ENCODE measurements at regions not wholly inside any gene's neighbourhood (a gene's known extent, or its start where the extent isn't known, plus 50 kb on each side); places are given as distances from the start of the nearest gene placed in this dataset.

GRCh38 chr1:229843627-229844238, 217.7 kb downstream of the URB2 start:
- WGBS, result 60% methylated on average over 3 of the region's 3 CpGs
- H3K27ac ChIP-seq (ENCODE audit: low read depth in 1 of 2, low read length in 2 of 2), result no peak overlapping the region

GRCh38 chr1:229844675-229845074, 218.6 kb downstream of the URB2 start:
- Histone ChIP-seq H3K4me3 (ENCODE audit: low read depth in 1 of 3, low read length in 3 of 3) (no peak overlapping the region), H3K27ac (ENCODE audit: low read depth in 1 of 2, low read length in 2 of 2) (no peak overlapping the region), H3K27me3 (ENCODE audit: control insufficient read depth in 4 of 4, insufficient read depth in 4 of 4, low read length in 3 of 4) (no peaks in the 10 kb centered on the region), H3K9me3 (ENCODE audit: control insufficient read depth in 4 of 4, low read length in 3 of 4) (no peaks in the 10 kb centered on the region), H3K36me3 (ENCODE audit: control insufficient read depth in 4 of 4, insufficient read depth in 3 of 4, low read depth in 1 of 4, low read length in 3 of 4) (no peaks in the 10 kb centered on the region), H3K4me1 (ENCODE audit: control insufficient read depth in 4 of 4, insufficient read depth in 4 of 4, low read length in 3 of 4) (no peaks in the 10 kb centered on the region), H3K9ac (ENCODE audit: low read depth in 1 of 2, low read length in 2 of 2) (no peak overlapping the region)
- WGBS, result 46% methylated on average over 6 of the region's 6 CpGs
- DNase-seq (ENCODE audit: low spot score), result no peak
- TF ChIP-seq HNF4A (conservative IDR thresholded peaks at IDR 0.05) (no peak), RAD21 (IDR thresholded peaks at IDR 0.05) (no peak), JUND (IDR thresholded peaks at IDR 0.05) (no peak), RXRA (IDR thresholded peaks at IDR 0.05) (no peak), NR2F2 (IDR thresholded peaks at IDR 0.05) (no peak), FOXA1 (IDR thresholded peaks at IDR 0.05) (no peak), FOXA2 (IDR thresholded peaks at IDR 0.05) (no peak), TAF1 (conservative IDR thresholded peaks at IDR 0.05) (no peak)
- TF ChIP-seq, protein P1, sequence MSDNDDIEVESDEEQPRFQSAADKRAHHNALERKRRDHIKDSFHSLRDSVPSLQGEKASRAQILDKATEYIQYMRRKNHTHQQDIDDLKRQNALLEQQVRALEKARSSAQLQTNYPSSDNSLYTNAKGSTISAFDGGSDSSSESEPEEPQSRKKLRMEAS (IDR thresholded peaks at IDR 0.05), result no peak
- TF ChIP-seq, protein P2, sequence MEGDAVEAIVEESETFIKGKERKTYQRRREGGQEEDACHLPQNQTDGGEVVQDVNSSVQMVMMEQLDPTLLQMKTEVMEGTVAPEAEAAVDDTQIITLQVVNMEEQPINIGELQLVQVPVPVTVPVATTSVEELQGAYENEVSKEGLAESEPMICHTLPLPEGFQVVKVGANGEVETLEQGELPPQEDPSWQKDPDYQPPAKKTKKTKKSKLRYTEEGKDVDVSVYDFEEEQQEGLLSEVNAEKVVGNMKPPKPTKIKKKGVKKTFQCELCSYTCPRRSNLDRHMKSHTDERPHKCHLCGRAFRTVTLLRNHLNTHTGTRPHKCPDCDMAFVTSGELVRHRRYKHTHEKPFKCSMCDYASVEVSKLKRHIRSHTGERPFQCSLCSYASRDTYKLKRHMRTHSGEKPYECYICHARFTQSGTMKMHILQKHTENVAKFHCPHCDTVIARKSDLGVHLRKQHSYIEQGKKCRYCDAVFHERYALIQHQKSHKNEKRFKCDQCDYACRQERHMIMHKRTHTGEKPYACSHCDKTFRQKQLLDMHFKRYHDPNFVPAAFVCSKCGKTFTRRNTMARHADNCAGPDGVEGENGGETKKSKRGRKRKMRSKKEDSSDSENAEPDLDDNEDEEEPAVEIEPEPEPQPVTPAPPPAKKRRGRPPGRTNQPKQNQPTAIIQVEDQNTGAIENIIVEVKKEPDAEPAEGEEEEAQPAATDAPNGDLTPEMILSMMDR (IDR thresholded peaks at IDR 0.05; ENCODE audit: low read depth, low read length, missing input control), result no peak
- TF ChIP-seq, protein P3, sequence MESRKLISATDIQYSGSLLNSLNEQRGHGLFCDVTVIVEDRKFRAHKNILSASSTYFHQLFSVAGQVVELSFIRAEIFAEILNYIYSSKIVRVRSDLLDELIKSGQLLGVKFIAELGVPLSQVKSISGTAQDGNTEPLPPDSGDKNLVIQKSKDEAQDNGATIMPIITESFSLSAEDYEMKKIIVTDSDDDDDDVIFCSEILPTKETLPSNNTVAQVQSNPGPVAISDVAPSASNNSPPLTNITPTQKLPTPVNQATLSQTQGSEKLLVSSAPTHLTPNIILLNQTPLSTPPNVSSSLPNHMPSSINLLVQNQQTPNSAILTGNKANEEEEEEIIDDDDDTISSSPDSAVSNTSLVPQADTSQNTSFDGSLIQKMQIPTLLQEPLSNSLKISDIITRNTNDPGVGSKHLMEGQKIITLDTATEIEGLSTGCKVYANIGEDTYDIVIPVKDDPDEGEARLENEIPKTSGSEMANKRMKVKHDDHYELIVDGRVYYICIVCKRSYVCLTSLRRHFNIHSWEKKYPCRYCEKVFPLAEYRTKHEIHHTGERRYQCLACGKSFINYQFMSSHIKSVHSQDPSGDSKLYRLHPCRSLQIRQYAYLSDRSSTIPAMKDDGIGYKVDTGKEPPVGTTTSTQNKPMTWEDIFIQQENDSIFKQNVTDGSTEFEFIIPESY (IDR thresholded peaks at IDR 0.05), result no peak

More at GRCh38 chr1:229843627-229844238, 217.7 kb downstream of the URB2 start:
- Histone ChIP-seq H3K4me3 (ENCODE audit: low read depth in 1 of 3, low read length in 3 of 3) (no peak overlapping the region), H3K4me1 (ENCODE audit: control insufficient read depth in 4 of 4, insufficient read depth in 4 of 4, low read length in 3 of 4) (no peaks in the 10 kb centered on the region), H3K36me3 (ENCODE audit: control insufficient read depth in 4 of 4, insufficient read depth in 3 of 4, low read depth in 1 of 4, low read length in 3 of 4) (no peaks in the 10 kb centered on the region), H3K27me3 (ENCODE audit: control insufficient read depth in 4 of 4, insufficient read depth in 4 of 4, low read length in 3 of 4) (no peaks in the 10 kb centered on the region), H3K9me3 (ENCODE audit: control insufficient read depth in 4 of 4, low read length in 3 of 4) (no peaks in the 10 kb centered on the region), H3K9ac (ENCODE audit: low read depth in 1 of 2, low read length in 2 of 2) (no peak overlapping the region)
- no peak for DNase-seq (ENCODE audit: low spot score)
- TF ChIP-seq RAD21 (IDR thresholded peaks at IDR 0.05) (peak; percentile 73 to 79), FOXA2 (IDR thresholded peaks at IDR 0.05) (no peak), JUND (IDR thresholded peaks at IDR 0.05) (no peak), HNF4G (IDR thresholded peaks at IDR 0.05) (no peak), HNF4A (conservative IDR thresholded peaks at IDR 0.05) (no peak), NR2F2 (IDR thresholded peaks at IDR 0.05) (no peak)
- TF ChIP-seq, protein P4, sequence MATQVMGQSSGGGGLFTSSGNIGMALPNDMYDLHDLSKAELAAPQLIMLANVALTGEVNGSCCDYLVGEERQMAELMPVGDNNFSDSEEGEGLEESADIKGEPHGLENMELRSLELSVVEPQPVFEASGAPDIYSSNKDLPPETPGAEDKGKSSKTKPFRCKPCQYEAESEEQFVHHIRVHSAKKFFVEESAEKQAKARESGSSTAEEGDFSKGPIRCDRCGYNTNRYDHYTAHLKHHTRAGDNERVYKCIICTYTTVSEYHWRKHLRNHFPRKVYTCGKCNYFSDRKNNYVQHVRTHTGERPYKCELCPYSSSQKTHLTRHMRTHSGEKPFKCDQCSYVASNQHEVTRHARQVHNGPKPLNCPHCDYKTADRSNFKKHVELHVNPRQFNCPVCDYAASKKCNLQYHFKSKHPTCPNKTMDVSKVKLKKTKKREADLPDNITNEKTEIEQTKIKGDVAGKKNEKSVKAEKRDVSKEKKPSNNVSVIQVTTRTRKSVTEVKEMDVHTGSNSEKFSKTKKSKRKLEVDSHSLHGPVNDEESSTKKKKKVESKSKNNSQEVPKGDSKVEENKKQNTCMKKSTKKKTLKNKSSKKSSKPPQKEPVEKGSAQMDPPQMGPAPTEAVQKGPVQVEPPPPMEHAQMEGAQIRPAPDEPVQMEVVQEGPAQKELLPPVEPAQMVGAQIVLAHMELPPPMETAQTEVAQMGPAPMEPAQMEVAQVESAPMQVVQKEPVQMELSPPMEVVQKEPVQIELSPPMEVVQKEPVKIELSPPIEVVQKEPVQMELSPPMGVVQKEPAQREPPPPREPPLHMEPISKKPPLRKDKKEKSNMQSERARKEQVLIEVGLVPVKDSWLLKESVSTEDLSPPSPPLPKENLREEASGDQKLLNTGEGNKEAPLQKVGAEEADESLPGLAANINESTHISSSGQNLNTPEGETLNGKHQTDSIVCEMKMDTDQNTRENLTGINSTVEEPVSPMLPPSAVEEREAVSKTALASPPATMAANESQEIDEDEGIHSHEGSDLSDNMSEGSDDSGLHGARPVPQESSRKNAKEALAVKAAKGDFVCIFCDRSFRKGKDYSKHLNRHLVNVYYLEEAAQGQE (IDR thresholded peaks at IDR 0.05), result no peak
- TF ChIP-seq, protein P5, sequence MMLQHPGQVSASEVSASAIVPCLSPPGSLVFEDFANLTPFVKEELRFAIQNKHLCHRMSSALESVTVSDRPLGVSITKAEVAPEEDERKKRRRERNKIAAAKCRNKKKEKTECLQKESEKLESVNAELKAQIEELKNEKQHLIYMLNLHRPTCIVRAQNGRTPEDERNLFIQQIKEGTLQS (IDR thresholded peaks at IDR 0.05), result no peak
- TF ChIP-seq, protein P3 (IDR thresholded peaks at IDR 0.05), result no peak
- TF ChIP-seq, protein P2 (IDR thresholded peaks at IDR 0.05; ENCODE audit: low read depth, low read length, missing input control), result peak; percentile 38

Measured in liver (tissue), 8 donors.